Sigmoid colon (tissue), 6 donors: ENCODE measurements at regions not wholly inside any gene's neighbourhood (a gene's known extent, or its start where the extent isn't known, plus 50 kb on each side); places are given as distances from the start of the nearest gene placed in this dataset.
"Not testable (repeated sequence)": the region's sequence is repeated elsewhere in the genome, so short reads cannot be mapped to it uniquely, and the experiment has no call there.

ENCODE experiments used
- DNase-seq: peaks from one replicate; pipeline ENCODE4 v3.0.0-alpha.2; 2019
- H3K27ac ChIP-seq, 4 donors: fragments of 200-600 bp; sonication (generic); one replicate each; pipeline ENCODE4 v1.5.1; 2016 to 2019; ENCODE audit warnings: mild to moderate bottlenecking in 1 of 4
- H3K27me3 ChIP-seq, 3 donors: fragments of 200-600 bp; sonication (generic); one replicate each; pipeline ENCODE4 v1.5.1; 2019; ENCODE audit warnings: mild to moderate bottlenecking in 1 of 3
- H3K36me3 ChIP-seq, 4 donors: fragments of 200-600 bp; sonication (generic); one replicate each; pipeline ENCODE4 v1.5.1; 2016 to 2019
- H3K4me1 ChIP-seq, 4 donors: fragments of 200-600 bp; sonication (generic); one replicate each; pipeline ENCODE4 v1.5.1; 2017 to 2019
- H3K4me3 ChIP-seq, 4 donors: fragments of 200-600 bp; sonication (generic); one replicate each; pipeline ENCODE4 v1.5.1; 2017 to 2019; ENCODE audit warnings: mild to moderate bottlenecking in 2 of 4, moderate library complexity in 1 of 4
- H3K9me3 ChIP-seq, 4 donors: fragments of 200-600 bp in 3 of 4; sonication (generic) in 3 of 4; one replicate each; pipeline versions ENCODE4 v1.5.1 to v1.6.1; 2013 to 2019
- EP300 ChIP-seq, 4 donors: sonication (generic); formaldehyde crosslinking; IDR thresholded peaks; one replicate each; pipeline ENCODE4 v1.6.1; 2017; ENCODE audit warnings: antibody characterized with exemption in 4 of 4
- POLR2A ChIP-seq, 2 donors: fragments of 450-650 bp; IDR thresholded peaks; one replicate each; pipeline ENCODE4 v1.6.1; 2016; ENCODE audit warnings: antibody characterized with exemption in 2 of 2, mild to moderate bottlenecking in 2 of 2, moderate library complexity in 2 of 2
- POLR2AphosphoS5 ChIP-seq, 4 donors: sonication (generic); formaldehyde crosslinking; IDR thresholded peaks; one replicate each; pipeline ENCODE4 v1.6.1; 2017; ENCODE audit warnings: antibody characterized with exemption in 4 of 4
- WGBS, 2 donors: extraction: QIAGEN DNeasy Blood & Tissue Kit; methylation state at CpG; one replicate each; pipeline ENCODE4 v1.1.7; 2013; 5-methylcytosine and 5-hydroxymethylcytosine counted together
- intact Hi-C: fragments of 100-400 bp; cut with DNase I; formaldehyde crosslinking; loops from one replicate; pipeline ENCODE4 v1.15.1; 2023
- TF ChIP-seq, protein P1 (sequence below), 4 experiments: fragments of 450-650 bp in 3 of 4; fragments of 200-600 bp in 1 of 4; IDR thresholded peaks; one replicate each; pipeline ENCODE4 v1.5.1; 2016 to 2019; ENCODE audit warnings: antibody characterized with exemption in 4 of 4, mild to moderate bottlenecking in 3 of 4, moderate library complexity in 2 of 4
- donor health status: healthy with polysubstance abuse.
- donor health status: healthy.

DNA sequence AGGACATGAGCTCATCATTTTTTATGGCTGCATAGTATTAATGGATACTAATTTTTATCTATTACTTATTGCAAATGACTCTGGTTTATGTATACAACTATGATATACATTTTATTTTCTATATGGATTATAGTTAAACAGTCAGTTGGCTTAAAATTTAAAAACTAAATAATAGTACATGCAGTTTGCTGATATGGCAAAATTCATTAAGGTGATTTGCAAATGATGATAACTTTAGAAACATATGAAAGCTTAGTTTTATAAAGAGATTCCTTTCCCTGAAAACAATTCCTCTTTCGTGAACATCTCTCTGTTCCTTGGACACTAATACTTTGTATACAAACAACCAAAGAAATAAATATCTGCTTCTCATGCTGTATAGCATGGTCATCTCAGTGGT, 165.5 kb upstream of the SEMA3E start:
- no peaks in the 10 kb centered on the region for H3K36me3 ChIP-seq
- H3K27me3 ChIP-seq: no peaks in the 10 kb centered on the region
- TF ChIP-seq, protein P1, sequence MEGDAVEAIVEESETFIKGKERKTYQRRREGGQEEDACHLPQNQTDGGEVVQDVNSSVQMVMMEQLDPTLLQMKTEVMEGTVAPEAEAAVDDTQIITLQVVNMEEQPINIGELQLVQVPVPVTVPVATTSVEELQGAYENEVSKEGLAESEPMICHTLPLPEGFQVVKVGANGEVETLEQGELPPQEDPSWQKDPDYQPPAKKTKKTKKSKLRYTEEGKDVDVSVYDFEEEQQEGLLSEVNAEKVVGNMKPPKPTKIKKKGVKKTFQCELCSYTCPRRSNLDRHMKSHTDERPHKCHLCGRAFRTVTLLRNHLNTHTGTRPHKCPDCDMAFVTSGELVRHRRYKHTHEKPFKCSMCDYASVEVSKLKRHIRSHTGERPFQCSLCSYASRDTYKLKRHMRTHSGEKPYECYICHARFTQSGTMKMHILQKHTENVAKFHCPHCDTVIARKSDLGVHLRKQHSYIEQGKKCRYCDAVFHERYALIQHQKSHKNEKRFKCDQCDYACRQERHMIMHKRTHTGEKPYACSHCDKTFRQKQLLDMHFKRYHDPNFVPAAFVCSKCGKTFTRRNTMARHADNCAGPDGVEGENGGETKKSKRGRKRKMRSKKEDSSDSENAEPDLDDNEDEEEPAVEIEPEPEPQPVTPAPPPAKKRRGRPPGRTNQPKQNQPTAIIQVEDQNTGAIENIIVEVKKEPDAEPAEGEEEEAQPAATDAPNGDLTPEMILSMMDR (IDR thresholded peaks at IDR 0.05): no peak
- TF ChIP-seq POLR2A (IDR thresholded peaks at IDR 0.05): no peak
- TF ChIP-seq POLR2AphosphoS5 (IDR thresholded peaks at IDR 0.05): no peak
- no peak for TF ChIP-seq EP300 (IDR thresholded peaks at IDR 0.05)
- 88 to 89% methylated on average over 1 of the region's 1 CpG for WGBS, 2 donors
- intact Hi-C loops: no loop called here
- no peak for DNase-seq
- H3K4me1 ChIP-seq: no peaks in the 10 kb centered on the region
- no peaks in the 10 kb centered on the region for H3K9me3 ChIP-seq
- no peak overlapping the region for H3K4me3 ChIP-seq
- no peak overlapping the region for H3K27ac ChIP-seq

DNA sequence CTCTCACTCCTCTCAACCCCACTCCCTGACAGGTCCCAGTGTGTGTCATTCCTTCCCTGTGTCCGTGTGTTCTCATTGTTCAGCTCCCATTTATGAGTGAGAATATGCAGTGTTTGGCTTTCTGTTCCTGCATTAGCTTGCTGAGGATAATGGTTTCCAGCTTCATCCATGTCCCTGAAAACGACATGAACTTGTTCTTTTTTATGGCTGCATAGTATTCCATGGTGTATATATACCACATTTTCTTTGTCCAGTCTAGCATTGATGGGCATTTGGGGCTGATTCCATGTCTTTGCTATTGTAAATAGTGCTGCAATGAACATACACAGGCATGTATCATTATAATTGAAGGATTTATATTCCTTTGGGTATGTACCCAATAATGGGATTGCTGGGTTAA, 163.6 kb upstream of the SEMA3E start:
- intact Hi-C loops, DNase-seq, H3K9me3 ChIP-seq, H3K27ac ChIP-seq, H3K27me3 ChIP-seq, H3K4me1 ChIP-seq, H3K4me3 ChIP-seq, H3K36me3 ChIP-seq: not testable (repeated sequence)
- WGBS, 2 donors: 77 to 80% methylated on average over 2 of the region's 2 CpGs

DNA sequence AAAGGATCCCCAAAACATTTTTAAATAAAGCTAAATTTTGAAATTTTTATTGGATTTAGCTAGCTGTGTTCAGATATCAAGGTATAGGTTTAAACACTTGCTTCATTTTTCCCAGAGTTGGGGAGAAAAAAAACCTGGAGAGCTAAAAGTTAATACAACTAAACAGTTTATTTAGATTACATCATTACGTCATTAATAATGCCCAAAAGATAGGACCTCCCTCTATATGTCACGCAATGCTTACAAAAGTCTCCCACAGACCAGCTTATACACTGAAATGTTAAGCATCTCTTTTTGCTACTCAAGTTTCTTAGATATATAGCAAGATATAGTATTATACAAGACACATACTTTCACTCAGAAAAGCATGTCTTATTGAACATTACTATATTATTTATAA, 160.0 kb upstream of the SEMA3E start:
- Histone ChIP-seq H3K4me3 (no peak overlapping the region), H3K27me3 (no peaks in the 10 kb centered on the region), H3K36me3 (no peaks in the 10 kb centered on the region), H3K27ac (no peak overlapping the region), H3K4me1 (no peaks in the 10 kb centered on the region), H3K9me3 (no peaks in the 10 kb centered on the region)
- intact Hi-C loops: no loop called here
- 74 to 83% methylated on average over 2 of the region's 2 CpGs for WGBS, 2 donors
- no peak for DNase-seq
- TF ChIP-seq, protein P1 (IDR thresholded peaks at IDR 0.05): no peak
- TF ChIP-seq POLR2AphosphoS5 (IDR thresholded peaks at IDR 0.05) (no peak), POLR2A (IDR thresholded peaks at IDR 0.05) (no peak), EP300 (IDR thresholded peaks at IDR 0.05) (no peak)

DNA sequence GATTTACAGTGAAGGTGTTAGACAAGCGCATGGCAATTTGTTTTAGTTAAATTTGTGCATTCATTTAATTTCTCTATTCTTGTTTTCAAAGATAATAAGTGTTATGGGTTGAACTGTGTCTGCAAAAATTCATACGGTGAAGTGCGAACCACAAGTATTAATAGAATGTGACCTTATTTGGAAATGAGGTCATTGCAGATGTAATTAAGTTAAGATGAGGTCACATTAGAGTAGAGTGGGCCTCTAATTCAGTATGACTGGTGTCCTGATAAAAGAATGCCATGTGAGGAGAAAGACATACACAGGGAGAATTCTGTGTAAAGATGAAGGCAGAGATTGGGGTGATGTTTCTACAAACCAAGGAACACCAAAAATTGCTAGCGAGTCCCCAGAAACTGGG, 158.8 kb upstream of the SEMA3E start:
- no peak for DNase-seq
- Histone ChIP-seq H3K4me3 (no peak overlapping the region), H3K9me3 (no peaks in the 10 kb centered on the region), H3K27me3 (no peaks in the 10 kb centered on the region), H3K36me3 (no peaks in the 10 kb centered on the region), H3K4me1 (no peaks in the 10 kb centered on the region), H3K27ac (no peak overlapping the region)
- TF ChIP-seq, protein P1 (IDR thresholded peaks at IDR 0.05): no peak
- TF ChIP-seq POLR2A (IDR thresholded peaks at IDR 0.05) (no peak), EP300 (IDR thresholded peaks at IDR 0.05) (no peak), POLR2AphosphoS5 (IDR thresholded peaks at IDR 0.05) (no peak)
- 68% methylated on average over 4 of the region's 4 CpGs for WGBS, 2 donors
- intact Hi-C loops: no loop called here

DNA sequence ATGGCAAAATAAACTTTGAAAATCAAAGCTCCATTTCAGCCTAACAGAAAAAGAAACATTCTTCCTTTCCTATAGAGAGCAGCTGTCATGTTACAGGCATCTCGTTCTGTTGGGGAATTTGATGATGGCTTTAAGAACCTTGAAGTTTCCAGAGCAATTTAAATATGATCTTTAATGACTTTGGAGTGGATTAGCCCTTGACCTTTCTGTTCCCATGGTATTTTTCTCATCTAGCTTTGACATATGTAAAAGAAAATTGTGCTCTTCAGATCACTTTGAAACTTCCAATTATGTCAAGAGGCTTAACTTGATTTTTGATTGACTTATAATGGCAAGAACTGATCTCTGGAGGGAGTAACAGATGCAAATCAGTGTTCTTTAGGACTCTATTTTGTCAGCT, 157.6 kb upstream of the SEMA3E start:
- Histone ChIP-seq H3K27ac (no peak overlapping the region), H3K4me3 (no peak overlapping the region), H3K4me1 (no peaks in the 10 kb centered on the region), H3K27me3 (no peaks in the 10 kb centered on the region), H3K9me3 (no peaks in the 10 kb centered on the region), H3K36me3 (no peaks in the 10 kb centered on the region)
- intact Hi-C loops: no loop called here
- TF ChIP-seq, protein P1 (IDR thresholded peaks at IDR 0.05): no peak
- TF ChIP-seq EP300 (IDR thresholded peaks at IDR 0.05): no peak
- no peak for TF ChIP-seq POLR2A (IDR thresholded peaks at IDR 0.05)
- no peak for TF ChIP-seq POLR2AphosphoS5 (IDR thresholded peaks at IDR 0.05)
- WGBS, 2 donors: 20 to 35% methylated on average over 1 of the region's 1 CpG
- no peak for DNase-seq
